Activated naive CD4-positive, alpha-beta T cell treated with anti-CD3 and anti-CD28 coated beads, Interleukin-2, amount 50 U/mL, for 16 hours (primary cell): ENCODE measurements at regions not wholly inside any gene's neighbourhood (a gene's known extent, or its start where the extent isn't known, plus 50 kb on each side); places are given as distances from the start of the nearest gene placed in this dataset.
A peak's percentile ranks its signal among the peaks of the same experiment; 100 is the strongest.
"Not testable (repeated sequence)": the region's sequence is repeated elsewhere in the genome, so short reads cannot be mapped to it uniquely, and the experiment has no call there.

ENCODE experiments used
- DNase-seq: peaks from one replicate; pipeline ENCODE4 v3.0.0-alpha.2; 2020

GRCh38 chr3:72288955-72289691, 504.2 kb upstream of the PROK2 start:
- DNase-seq, result peak; percentile 35

GRCh38 chr3:72287956-72288355, 503.0 kb upstream of the PROK2 start:
- DNase-seq, result no peak

- no peak for DNase-seq
These were observed 500.6 kb upstream of the PROK2 start for GRCh38 chr3:72285502-72285901.

- no peak for DNase-seq
These were observed 499.5 kb upstream of the PROK2 start for GRCh38 chr3:72284471-72284870.

GRCh38 chr3:72282918-72283317, 498.0 kb upstream of the PROK2 start:
- no peak for DNase-seq

- no peak for DNase-seq
These were observed 496.6 kb upstream of the PROK2 start for GRCh38 chr3:72281551-72281950.

- no peak for DNase-seq
These were observed 495.9 kb upstream of the PROK2 start for GRCh38 chr3:72280876-72281275.

- DNase-seq, result no peak
These were observed 494.7 kb upstream of the PROK2 start for GRCh38 chr3:72279631-72280041.

GRCh38 chr3:72279068-72279604, 494.2 kb upstream of the PROK2 start:
- DNase-seq, result no peak

- DNase-seq, result no peak
These were observed 493.6 kb upstream of the PROK2 start for GRCh38 chr3:72278349-72279067.

- no peak for DNase-seq
These were observed 492.8 kb upstream of the PROK2 start for GRCh38 chr3:72277710-72278109.

- DNase-seq, result no peak
These were observed 491.9 kb upstream of the PROK2 start for GRCh38 chr3:72276806-72277205.

GRCh38 chr3:72275331-72275751, 490.4 kb upstream of the PROK2 start:
- no peak for DNase-seq

GRCh38 chr3:72274493-72275330, 489.8 kb upstream of the PROK2 start:
- DNase-seq, result no peak

GRCh38 chr3:72273615-72274014, 488.7 kb upstream of the PROK2 start:
- no peak for DNase-seq

- no peak for DNase-seq
These were observed 487.4 kb upstream of the PROK2 start for GRCh38 chr3:72272356-72272755.

- DNase-seq, result no peak
These were observed 487.0 kb upstream of the PROK2 start for GRCh38 chr3:72271923-72272322.

- DNase-seq, result no peak
These were observed 486.3 kb upstream of the PROK2 start for GRCh38 chr3:72271216-72271615.

GRCh38 chr3:72270730-72271129, 485.8 kb upstream of the PROK2 start:
- DNase-seq, result no peak

- no peak for DNase-seq
These were observed 485.2 kb upstream of the PROK2 start for GRCh38 chr3:72270072-72270681.

- no peak for DNase-seq
These were observed 484.5 kb upstream of the PROK2 start for GRCh38 chr3:72269475-72269874.

- DNase-seq, result not testable (repeated sequence)
These were observed 482.1 kb upstream of the PROK2 start for GRCh38 chr3:72266921-72267524.

- no peak for DNase-seq
These were observed 481.0 kb upstream of the PROK2 start for GRCh38 chr3:72266016-72266370.
